Inflammatory macrophage treated with lipopolysaccharide for 4 hours (primary cell): ENCODE measurements at regions not wholly inside any gene's neighbourhood (a gene's known extent, or its start where the extent isn't known, plus 50 kb on each side); places are given as distances from the start of the nearest gene placed in this dataset.

Source experiments
- DNase-seq: peaks from one replicate; pipeline ENCODE4 v3.0.0-alpha.2; 2020

GRCh38 chr5:87948486-87948885 is 320.2 kb downstream of the TMEM161B start:
- no peak for DNase-seq

GRCh38 chr5:87946271-87946670 is 322.4 kb downstream of the TMEM161B start:
- DNase-seq: no peak

- no peak for DNase-seq
Observed at GRCh38 chr5:87945286-87945650, 323.4 kb downstream of the TMEM161B start.

- no peak for DNase-seq
Observed at GRCh38 chr5:87944553-87945285, 323.9 kb downstream of the TMEM161B start.

GRCh38 chr5:87940775-87941174 is 327.9 kb downstream of the TMEM161B start:
- no peak for DNase-seq

- no peak for DNase-seq
Observed at GRCh38 chr5:87936667-87937066, 332.0 kb downstream of the TMEM161B start.

- no peak for DNase-seq
Observed at GRCh38 chr5:87924436-87924835, 344.2 kb downstream of the TMEM161B start.

- no peak for DNase-seq
Observed at GRCh38 chr5:87916320-87916719, 352.3 kb downstream of the TMEM161B start.

GRCh38 chr5:87912419-87912818 is 356.2 kb downstream of the TMEM161B start:
- DNase-seq: no peak

GRCh38 chr5:87909382-87909781 is 359.3 kb downstream of the TMEM161B start:
- DNase-seq: no peak

- DNase-seq: no peak
Observed at GRCh38 chr5:87906962-87907361, 361.7 kb downstream of the TMEM161B start.

- no peak for DNase-seq
Observed at GRCh38 chr5:87900419-87900818, 368.2 kb downstream of the TMEM161B start.

GRCh38 chr5:87899721-87900131 is 368.9 kb downstream of the TMEM161B start:
- no peak for DNase-seq

- no peak for DNase-seq
Observed at GRCh38 chr5:87899208-87899661, 369.4 kb downstream of the TMEM161B start.

- DNase-seq: no peak
Observed at GRCh38 chr5:87898574-87898973, 370.1 kb downstream of the TMEM161B start.

GRCh38 chr5:87888139-87888538 is 380.5 kb downstream of the TMEM161B start:
- DNase-seq: no peak

- no peak for DNase-seq
Observed at GRCh38 chr5:87887247-87887646, 381.4 kb downstream of the TMEM161B start.

- no peak for DNase-seq
Observed at GRCh38 chr5:87886164-87886563, 382.5 kb downstream of the TMEM161B start.

GRCh38 chr5:87885758-87886157 is 382.9 kb downstream of the TMEM161B start:
- no peak for DNase-seq

- DNase-seq: no peak
Observed at GRCh38 chr5:87877495-87877894, 391.1 kb downstream of the TMEM161B start.

- DNase-seq: no peak
Observed at GRCh38 chr5:87877023-87877422, 391.6 kb downstream of the TMEM161B start.

GRCh38 chr5:87876616-87877015 is 392.0 kb downstream of the TMEM161B start:
- DNase-seq: no peak

- DNase-seq: no peak
Observed at GRCh38 chr5:87872986-87873385, 395.7 kb downstream of the TMEM161B start.

GRCh38 chr5:87868792-87869191 is 399.9 kb downstream of the TMEM161B start:
- no peak for DNase-seq

GRCh38 chr5:87867281-87867680 is 401.4 kb downstream of the TMEM161B start:
- DNase-seq: no peak
